ENCODE measurements at regions not wholly inside any gene's neighbourhood (a gene's known extent, or its start where the extent isn't known, plus 50 kb on each side); places are given as distances from the start of the nearest gene placed in this dataset.
"Not testable (repeated sequence)": the region's sequence is repeated elsewhere in the genome, so short reads cannot be mapped to it uniquely, and the experiment has no call there.

- DNase-seq (ENCODE audit: low read depth in 2 of 2), result no peak
Measured at GRCh38 chr13:111620586-111620985, 300.1 kb downstream of the TEX29 start.

DNA sequence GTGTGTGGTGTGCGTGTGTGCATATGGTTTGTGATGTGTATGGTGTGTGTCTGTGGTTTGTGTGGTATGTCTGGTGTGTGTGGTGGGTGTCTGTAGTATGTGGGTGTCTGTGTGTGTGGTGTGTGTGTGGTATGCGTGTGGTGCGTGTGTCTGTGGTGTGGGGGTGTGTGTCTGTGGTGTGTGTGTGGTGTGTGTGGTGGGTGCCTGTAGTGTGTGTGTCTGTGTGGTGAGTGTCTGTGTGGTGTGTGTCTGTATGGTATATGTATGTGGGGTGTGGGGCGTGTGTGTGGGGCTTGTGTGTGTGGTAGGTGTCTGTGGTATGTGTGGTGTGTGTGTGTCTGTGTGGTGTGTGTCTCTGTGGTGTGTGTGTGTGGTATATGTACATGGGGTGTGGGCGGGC lies 300.7 kb downstream of the TEX29 start:
- no peak for DNase-seq (ENCODE audit: low read depth in 2 of 2)

DNA sequence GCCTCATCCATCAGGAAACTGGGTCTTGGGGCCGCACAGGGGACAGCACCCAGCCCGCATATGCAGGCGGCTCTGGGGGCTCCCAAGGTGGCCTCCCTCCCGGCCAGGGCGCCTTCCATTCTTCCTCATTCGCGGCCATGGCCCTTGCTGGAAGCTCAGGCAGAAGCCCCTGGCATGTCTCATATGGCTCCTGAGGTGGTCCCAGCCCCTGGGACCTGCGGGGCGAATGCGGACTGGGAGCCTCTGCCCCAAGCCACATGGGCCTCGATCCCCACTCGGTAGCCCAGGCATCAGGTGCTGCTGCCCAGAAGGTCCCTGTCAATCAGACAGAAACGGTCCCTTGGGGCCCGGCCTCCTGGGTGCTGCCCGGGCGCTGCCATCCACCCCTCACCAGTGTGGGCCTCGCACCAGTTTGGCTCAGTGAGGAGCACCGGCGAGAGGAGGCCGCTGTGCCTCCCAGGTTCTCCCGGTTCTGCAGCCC lies 301.6 kb downstream of the TEX29 start:
- DNase-seq (ENCODE audit: low read depth in 2 of 2), result no peak

GRCh38 chr13:111623208-111623607 lies 302.8 kb downstream of the TEX29 start:
- no peak for DNase-seq (ENCODE audit: low read depth in 2 of 2)

- no peak for DNase-seq (ENCODE audit: low read depth in 2 of 2)
Measured at GRCh38 chr13:111623743-111624505, 303.5 kb downstream of the TEX29 start.

GRCh38 chr13:111625526-111626315 lies 305.3 kb downstream of the TEX29 start:
- DNase-seq (ENCODE audit: low read depth in 2 of 2), result no peak

- no peak for DNase-seq (ENCODE audit: low read depth in 2 of 2)
Measured at GRCh38 chr13:111626371-111627305, 306.2 kb downstream of the TEX29 start.

GRCh38 chr13:111627596-111627995 lies 307.2 kb downstream of the TEX29 start:
- DNase-seq (ENCODE audit: low read depth in 2 of 2), result no peak

DNA sequence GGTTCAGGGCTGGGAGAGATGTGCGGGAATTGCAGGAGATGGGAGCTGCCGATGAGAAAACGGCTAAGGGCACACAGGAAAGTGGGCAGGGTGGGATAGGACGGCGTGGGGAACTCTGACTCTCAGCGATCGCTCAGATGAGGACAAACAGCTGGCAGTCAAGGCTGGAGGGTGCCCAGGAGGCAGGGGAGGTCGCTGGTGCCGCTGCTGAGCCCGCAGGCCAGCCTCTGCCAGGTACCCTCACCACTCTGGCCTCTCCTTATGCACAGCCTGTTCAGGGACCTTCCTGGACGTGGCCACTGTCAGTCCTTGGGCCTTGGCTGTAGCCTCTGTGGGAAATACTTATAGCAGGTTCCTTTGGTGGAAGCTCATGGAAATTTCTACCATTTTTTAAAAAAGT lies 308.6 kb downstream of the TEX29 start:
- DNase-seq (ENCODE audit: low read depth in 2 of 2), result no peak

- DNase-seq (ENCODE audit: low read depth in 2 of 2), result no peak
Measured at GRCh38 chr13:111629457-111629856, 309.0 kb downstream of the TEX29 start.

DNA sequence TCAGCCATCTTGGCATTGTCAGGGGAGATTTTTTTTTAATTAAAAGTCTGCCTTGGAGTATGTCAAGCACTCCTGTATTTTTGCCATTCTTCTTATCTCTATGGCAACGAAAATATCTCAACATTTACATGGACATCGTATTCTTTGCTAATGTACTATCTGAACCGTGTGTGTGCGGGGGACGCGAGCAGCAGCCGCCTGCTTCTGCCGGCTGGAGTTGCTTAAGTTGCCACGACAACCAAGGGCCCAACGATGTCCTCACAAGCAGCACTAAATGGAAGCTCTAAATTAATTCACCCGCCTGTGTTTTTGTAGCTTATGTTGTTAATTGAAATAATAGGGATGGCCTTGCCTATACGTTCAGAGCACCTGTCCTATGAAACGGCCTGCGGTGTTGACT lies 309.5 kb downstream of the TEX29 start:
- DNase-seq (ENCODE audit: low read depth in 2 of 2), result no peak

DNA sequence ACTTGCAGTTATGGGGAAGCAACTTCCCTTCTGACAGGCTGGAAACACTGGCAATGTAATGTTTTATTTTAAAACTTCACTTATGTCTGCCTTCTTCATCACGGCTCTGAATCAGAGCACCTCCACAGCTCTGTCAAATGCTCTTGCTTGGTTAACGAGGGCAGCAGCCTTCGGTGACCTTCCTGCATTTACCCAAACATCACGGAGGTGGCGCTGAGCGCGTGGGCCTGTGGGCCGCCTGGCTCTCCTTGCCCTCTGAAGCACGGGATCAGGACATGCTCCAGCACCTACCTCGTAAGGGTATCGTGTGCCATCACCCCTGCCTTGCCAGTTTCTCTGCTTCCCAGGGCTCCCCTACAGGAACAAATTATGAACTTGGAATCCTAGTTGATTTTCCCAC lies 310.0 kb downstream of the TEX29 start:
- DNase-seq (ENCODE audit: low read depth in 2 of 2), result no peak

- DNase-seq (ENCODE audit: low read depth in 2 of 2), result not testable (repeated sequence)
Measured at GRCh38 chr13:111631271-111631670, 310.8 kb downstream of the TEX29 start.

- no peak for DNase-seq (ENCODE audit: low read depth in 2 of 2)
Measured at GRCh38 chr13:111632906-111633305, 312.5 kb downstream of the TEX29 start.

DNA sequence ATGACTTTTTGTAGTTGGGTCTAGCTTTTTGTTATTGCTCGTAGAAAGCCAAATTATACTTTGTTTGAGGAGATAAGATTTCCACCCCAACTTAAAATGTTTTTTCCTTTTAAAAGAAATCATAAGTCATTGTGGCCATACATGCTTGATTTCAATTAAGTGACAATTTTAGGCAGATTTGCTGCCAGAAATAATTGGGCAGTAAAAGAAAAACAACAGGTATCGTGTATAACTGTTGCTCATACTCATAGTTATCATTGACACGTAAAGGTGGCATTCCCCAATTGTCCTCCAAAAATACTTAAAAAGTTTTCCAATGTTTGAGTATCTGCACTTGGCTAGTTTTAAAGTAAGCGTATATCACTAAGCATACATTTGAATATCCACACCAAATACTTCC lies 313.0 kb downstream of the TEX29 start:
- no peak for DNase-seq (ENCODE audit: low read depth in 2 of 2)

- DNase-seq (ENCODE audit: low read depth in 2 of 2), result no peak
Measured at GRCh38 chr13:111634410-111634809, 314.0 kb downstream of the TEX29 start.

GRCh38 chr13:111636271-111636670 lies 315.8 kb downstream of the TEX29 start:
- DNase-seq (ENCODE audit: low read depth in 2 of 2), result no peak

DNA sequence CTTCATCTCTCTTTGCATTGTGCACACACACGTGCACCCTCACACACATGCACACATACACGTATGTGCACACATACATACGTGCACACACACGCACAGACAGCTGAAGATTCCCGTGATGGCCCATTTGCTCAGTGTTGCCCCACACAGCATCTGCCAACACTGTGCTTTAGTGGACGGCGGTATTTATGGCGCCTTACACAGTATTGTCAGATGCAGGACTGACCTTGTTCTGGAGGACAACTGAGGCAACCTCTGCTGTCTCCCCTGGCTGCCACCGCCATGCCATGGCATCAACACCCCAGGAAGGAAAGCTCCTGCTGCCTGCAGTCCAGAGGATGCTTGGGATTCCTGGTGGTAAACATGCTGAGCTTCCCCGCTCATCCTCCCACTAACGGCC lies 316.4 kb downstream of the TEX29 start:
- no peak for DNase-seq (ENCODE audit: low read depth in 2 of 2)

- DNase-seq (ENCODE audit: low read depth in 2 of 2), result no peak
Measured at GRCh38 chr13:111637365-111637764, 316.9 kb downstream of the TEX29 start.

DNA sequence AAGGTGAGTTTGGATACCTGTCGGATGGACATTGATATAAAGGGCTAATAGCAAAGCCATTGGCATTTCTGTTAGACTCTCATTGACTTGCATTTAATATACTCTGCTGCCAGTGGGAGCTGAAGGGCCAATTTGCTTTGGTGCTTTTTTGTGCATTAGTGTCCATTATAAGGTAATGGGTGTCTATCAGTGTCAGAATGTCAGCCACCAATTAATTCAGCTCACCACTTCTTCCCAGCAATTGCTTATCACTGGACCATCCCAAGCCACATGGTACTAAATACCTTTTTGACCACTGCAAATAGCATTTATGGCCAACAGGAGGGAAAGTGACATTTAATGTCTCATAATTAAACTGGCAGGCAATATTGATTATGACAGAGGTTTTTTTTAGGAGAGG lies 317.8 kb downstream of the TEX29 start:
- DNase-seq (ENCODE audit: low read depth in 2 of 2), result no peak

- no peak for DNase-seq (ENCODE audit: low read depth in 2 of 2)
Measured at GRCh38 chr13:111639196-111639705, 318.8 kb downstream of the TEX29 start.

- DNase-seq (ENCODE audit: low read depth in 2 of 2), result no peak
Measured at GRCh38 chr13:111640006-111640405, 319.6 kb downstream of the TEX29 start.

Measured in stimulated activated CD4-positive, alpha-beta T cell treated with anti-CD3 and anti-CD28 coated beads, Interleukin-1b, Interleukin-23, amount 100 ng/mL, for 1 hour (primary cell).